ENCODE measurements at regions not wholly inside any gene's neighbourhood (a gene's known extent, or its start where the extent isn't known, plus 50 kb on each side); places are given as distances from the start of the nearest gene placed in this dataset.

DNA sequence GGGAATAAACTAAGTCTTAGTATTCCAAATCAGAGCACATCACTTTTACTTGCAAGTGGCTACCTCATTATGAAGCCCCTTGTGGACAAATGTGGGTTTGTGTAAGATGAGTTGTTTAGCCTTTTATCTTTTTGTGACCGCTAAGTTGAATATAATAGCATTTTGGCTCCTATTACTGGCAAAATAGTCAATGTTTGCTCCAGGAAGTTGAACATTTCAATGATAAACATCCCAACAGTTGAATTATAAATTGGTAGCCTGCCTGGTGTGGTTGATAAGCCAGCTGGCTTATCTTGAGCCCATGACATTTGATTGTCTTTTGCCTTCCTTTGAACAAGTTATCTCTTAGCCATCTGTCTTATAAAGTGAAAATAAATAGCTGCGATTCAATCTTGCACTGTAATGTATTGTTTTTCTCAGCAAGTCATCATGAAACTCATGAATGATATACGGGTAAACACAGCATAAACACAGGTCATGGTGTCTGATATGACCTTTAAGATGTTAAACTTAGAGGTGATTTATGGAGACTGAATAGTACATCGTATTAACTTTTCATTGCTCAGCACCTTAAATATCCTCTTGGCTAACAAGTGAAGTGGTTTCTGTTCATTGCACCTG is 338.4 kb downstream of the SOCS6 start:
- no peaks in the 10 kb centered on the region for H3K36me3 Mint-ChIP-seq (ENCODE audit: insufficient read depth, unreplicated experiment)
- BruUV-seq (replicated peaks) = no TSS peak
- CTCF ChIA-PET = no interaction called here
- H3K4me3 Mint-ChIP-seq (ENCODE audit: unreplicated experiment) = no peak overlapping the region
- TF ChIP-seq, protein P1, sequence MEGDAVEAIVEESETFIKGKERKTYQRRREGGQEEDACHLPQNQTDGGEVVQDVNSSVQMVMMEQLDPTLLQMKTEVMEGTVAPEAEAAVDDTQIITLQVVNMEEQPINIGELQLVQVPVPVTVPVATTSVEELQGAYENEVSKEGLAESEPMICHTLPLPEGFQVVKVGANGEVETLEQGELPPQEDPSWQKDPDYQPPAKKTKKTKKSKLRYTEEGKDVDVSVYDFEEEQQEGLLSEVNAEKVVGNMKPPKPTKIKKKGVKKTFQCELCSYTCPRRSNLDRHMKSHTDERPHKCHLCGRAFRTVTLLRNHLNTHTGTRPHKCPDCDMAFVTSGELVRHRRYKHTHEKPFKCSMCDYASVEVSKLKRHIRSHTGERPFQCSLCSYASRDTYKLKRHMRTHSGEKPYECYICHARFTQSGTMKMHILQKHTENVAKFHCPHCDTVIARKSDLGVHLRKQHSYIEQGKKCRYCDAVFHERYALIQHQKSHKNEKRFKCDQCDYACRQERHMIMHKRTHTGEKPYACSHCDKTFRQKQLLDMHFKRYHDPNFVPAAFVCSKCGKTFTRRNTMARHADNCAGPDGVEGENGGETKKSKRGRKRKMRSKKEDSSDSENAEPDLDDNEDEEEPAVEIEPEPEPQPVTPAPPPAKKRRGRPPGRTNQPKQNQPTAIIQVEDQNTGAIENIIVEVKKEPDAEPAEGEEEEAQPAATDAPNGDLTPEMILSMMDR (IDR thresholded peaks at IDR 0.05; ENCODE audit: unreplicated experiment) = no peak
- no peaks in the 10 kb centered on the region for H3K9me3 Mint-ChIP-seq (ENCODE audit: unreplicated experiment)
- H3K4me1 Mint-ChIP-seq (ENCODE audit: insufficient read depth, unreplicated experiment) = peaks cover 1% of the 10 kb centered on the region
- peaks cover 13% of the 10 kb centered on the region for H3K27me3 Mint-ChIP-seq (ENCODE audit: insufficient read depth, unreplicated experiment)
- DNase-seq (ENCODE audit: unreplicated experiment) = no peak
- no peak overlapping the region for H3K27ac Mint-ChIP-seq (ENCODE audit: low read depth, unreplicated experiment)
- intact Hi-C loops (cut with micrococcal nuclease) = no loop called here
- POLR2A ChIA-PET = no interaction called here

DNA sequence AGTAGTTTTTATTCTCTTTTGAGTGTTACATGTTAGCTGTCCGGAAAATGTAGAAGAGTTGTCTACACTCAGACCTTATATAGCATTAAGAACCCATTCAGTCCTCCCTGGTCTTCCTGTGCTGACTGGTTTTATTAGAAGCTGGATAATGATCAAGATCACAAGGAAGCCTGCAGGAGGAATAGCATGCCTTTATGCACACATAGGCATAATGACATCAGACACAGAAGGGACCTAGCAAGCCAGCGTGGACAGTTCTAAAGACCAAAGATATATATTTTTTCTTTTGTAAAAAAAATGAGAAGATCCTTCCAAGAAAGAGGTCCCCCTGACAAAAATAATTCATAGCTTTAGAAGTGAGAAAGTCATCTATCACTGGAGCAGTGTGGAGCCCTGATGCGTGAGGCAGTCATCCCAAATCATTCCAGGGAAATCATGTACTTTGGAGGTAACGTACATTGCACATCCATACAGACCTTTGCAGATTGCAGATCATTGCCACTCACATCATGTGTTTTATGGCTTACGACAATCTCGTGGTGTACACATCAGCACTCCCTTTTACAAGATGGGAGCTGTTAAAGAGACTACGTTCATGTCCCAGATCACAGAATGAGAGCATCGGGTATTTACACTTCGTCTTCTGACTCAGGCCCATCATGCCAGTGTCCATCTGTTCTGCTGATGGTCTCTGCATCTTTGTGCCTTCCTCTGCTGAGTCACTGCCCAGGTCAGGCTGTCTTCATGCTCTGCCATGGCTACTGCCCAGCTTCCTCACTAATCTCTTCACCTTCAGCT is 334.0 kb downstream of the SOCS6 start:
- Mint-ChIP-seq H3K4me3 (ENCODE audit: unreplicated experiment) (no peak overlapping the region), H3K4me1 (ENCODE audit: insufficient read depth, unreplicated experiment) (no peaks in the 10 kb centered on the region), H3K9me3 (ENCODE audit: unreplicated experiment) (no peaks in the 10 kb centered on the region), H3K36me3 (ENCODE audit: insufficient read depth, unreplicated experiment) (no peaks in the 10 kb centered on the region), H3K27me3 (ENCODE audit: insufficient read depth, unreplicated experiment) (peaks cover 13% of the 10 kb centered on the region), H3K27ac (ENCODE audit: low read depth, unreplicated experiment) (no peak overlapping the region)
- TF ChIP-seq, protein P1 (IDR thresholded peaks at IDR 0.05; ENCODE audit: unreplicated experiment) = no peak
- CTCF ChIA-PET = interaction anchor here (0.7 to 1.5 kb wide), 2 partner anchors 17 to 28 kb away, joined by 3 to 4 read pairs; no protein-coding TSS in a partner anchor
- POLR2A ChIA-PET = no interaction called here
- DNase-seq (ENCODE audit: unreplicated experiment) = no peak
- intact Hi-C loops (cut with micrococcal nuclease) = no loop called here
- no TSS peak for BruUV-seq (replicated peaks)

DNA sequence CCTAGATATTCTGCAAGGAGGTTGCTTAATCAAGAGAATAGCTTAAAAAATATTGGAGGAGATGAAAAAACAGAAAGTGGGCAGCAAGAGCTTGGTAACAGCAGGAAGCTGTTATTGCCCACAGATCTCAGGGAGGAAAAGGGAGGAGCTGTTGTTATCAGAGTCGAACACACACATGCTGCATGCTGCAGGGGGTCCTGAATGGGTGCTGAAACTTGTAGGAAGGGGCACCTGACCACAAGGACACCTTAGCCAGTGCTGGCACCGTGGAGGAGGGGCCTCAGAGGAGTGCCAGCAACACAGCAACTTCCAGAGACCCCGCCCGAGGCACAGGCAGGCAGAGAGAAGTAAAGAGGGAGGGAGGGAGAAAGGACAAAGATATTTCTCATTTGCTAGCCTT is 332.9 kb downstream of the SOCS6 start:
- no peaks in the 10 kb centered on the region for H3K4me1 Mint-ChIP-seq (ENCODE audit: insufficient read depth, unreplicated experiment)
- ChIA-PET CTCF (interaction anchor here (1.5 kb wide), 1 partner anchor 13 kb away, joined by 3 read pairs; no protein-coding TSS in a partner anchor), POLR2A (no interaction called here)
- no peaks in the 10 kb centered on the region for H3K36me3 Mint-ChIP-seq (ENCODE audit: insufficient read depth, unreplicated experiment)
- H3K4me3 Mint-ChIP-seq (ENCODE audit: unreplicated experiment) = no peak overlapping the region
- H3K27me3 Mint-ChIP-seq (ENCODE audit: insufficient read depth, unreplicated experiment) = peaks cover 13% of the 10 kb centered on the region
- DNase-seq (ENCODE audit: unreplicated experiment) = no peak
- no peaks in the 10 kb centered on the region for H3K9me3 Mint-ChIP-seq (ENCODE audit: unreplicated experiment)
- TF ChIP-seq, protein P1 (IDR thresholded peaks at IDR 0.05; ENCODE audit: unreplicated experiment) = no peak
- BruUV-seq (replicated peaks) = no TSS peak
- intact Hi-C loops (cut with micrococcal nuclease) = no loop called here
- H3K27ac Mint-ChIP-seq (ENCODE audit: low read depth, unreplicated experiment) = no peak overlapping the region

DNA sequence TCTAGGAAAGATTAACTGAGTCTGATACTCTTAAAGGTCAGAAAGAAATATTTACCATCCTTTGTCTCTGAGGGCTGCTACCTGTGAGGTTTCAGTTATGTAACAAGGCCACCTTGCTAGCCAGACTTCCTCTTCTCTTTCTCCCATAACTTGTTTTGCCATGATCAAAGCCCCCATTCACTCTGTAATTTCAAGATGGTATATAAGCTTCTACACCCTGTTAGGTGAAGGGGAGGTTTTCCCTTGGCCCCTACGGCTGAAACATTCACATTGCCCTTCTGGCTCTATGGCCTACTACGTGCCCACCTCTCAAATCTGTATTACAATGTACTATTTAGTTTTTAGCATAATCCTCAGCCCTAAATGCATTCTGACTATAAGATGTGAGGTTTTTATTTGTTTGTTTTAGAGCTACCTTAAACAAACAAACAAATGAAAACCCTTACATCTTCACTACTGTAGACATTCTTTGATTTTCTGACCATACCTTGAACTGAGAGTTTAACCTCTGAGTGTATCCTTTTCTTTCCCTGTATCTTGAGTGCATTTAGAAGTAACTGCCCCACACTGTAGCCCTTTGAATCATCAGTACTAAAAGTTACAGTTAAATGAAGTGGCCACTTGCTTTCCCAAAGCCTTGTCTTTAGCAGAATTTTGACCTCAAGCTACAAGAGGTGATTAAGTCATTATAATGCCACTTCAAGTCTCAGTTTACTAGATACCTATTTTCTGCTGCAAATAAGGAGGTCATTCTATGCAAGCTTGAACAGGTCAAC is 332.2 kb downstream of the SOCS6 start:
- H3K27me3 Mint-ChIP-seq (ENCODE audit: insufficient read depth, unreplicated experiment) = peaks cover 13% of the 10 kb centered on the region
- no TSS peak for BruUV-seq (replicated peaks)
- DNase-seq (ENCODE audit: unreplicated experiment) = no peak
- intact Hi-C loops (cut with micrococcal nuclease) = no loop called here
- no peaks in the 10 kb centered on the region for H3K4me1 Mint-ChIP-seq (ENCODE audit: insufficient read depth, unreplicated experiment)
- no peak overlapping the region for H3K4me3 Mint-ChIP-seq (ENCODE audit: unreplicated experiment)
- TF ChIP-seq, protein P1 (IDR thresholded peaks at IDR 0.05; ENCODE audit: unreplicated experiment) = no peak
- H3K36me3 Mint-ChIP-seq (ENCODE audit: insufficient read depth, unreplicated experiment) = no peaks in the 10 kb centered on the region
- H3K9me3 Mint-ChIP-seq (ENCODE audit: unreplicated experiment) = no peaks in the 10 kb centered on the region
- ChIA-PET POLR2A (interaction anchor here (0.6 kb wide), 1 partner anchor 84 kb away, joined by 4 read pairs; no protein-coding TSS in a partner anchor), CTCF (interaction anchor here (1.5 kb wide), 1 partner anchor 12 kb away, joined by 3 read pairs; no protein-coding TSS in a partner anchor)
- no peak overlapping the region for H3K27ac Mint-ChIP-seq (ENCODE audit: low read depth, unreplicated experiment)

Measured in MCF 10A (cell line).